VCaP (cell line): ENCODE measurements at regions not wholly inside any gene's neighbourhood (a gene's known extent, or its start where the extent isn't known, plus 50 kb on each side); places are given as distances from the start of the nearest gene placed in this dataset.

Experiments
- H3K27ac ChIP-seq: fragments of 450-650 bp; 2 replicates; pipeline ENCODE4 v1.5.1; 2017
- TF ChIP-seq, protein P1 (sequence below): fragments of 450-650 bp; conservative IDR thresholded peaks from 2 replicates; pipeline ENCODE4 v1.5.1; 2017; ENCODE audit warnings: mild to moderate bottlenecking, moderate library complexity

GRCh38 chr4:1516261-1516660 is 110.0 kb upstream of the NKX1-1 start:
- TF ChIP-seq, protein P1, sequence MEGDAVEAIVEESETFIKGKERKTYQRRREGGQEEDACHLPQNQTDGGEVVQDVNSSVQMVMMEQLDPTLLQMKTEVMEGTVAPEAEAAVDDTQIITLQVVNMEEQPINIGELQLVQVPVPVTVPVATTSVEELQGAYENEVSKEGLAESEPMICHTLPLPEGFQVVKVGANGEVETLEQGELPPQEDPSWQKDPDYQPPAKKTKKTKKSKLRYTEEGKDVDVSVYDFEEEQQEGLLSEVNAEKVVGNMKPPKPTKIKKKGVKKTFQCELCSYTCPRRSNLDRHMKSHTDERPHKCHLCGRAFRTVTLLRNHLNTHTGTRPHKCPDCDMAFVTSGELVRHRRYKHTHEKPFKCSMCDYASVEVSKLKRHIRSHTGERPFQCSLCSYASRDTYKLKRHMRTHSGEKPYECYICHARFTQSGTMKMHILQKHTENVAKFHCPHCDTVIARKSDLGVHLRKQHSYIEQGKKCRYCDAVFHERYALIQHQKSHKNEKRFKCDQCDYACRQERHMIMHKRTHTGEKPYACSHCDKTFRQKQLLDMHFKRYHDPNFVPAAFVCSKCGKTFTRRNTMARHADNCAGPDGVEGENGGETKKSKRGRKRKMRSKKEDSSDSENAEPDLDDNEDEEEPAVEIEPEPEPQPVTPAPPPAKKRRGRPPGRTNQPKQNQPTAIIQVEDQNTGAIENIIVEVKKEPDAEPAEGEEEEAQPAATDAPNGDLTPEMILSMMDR = no peak

GRCh38 chr4:1515763-1516162 is 109.5 kb upstream of the NKX1-1 start:
- H3K27ac ChIP-seq = no peak overlapping the region
- TF ChIP-seq, protein P1 = no peak

More at GRCh38 chr4:1516261-1516660, 110.0 kb upstream of the NKX1-1 start:
- no peak overlapping the region for H3K27ac ChIP-seq

GRCh38 chr4:1515156-1515555 is 108.9 kb upstream of the NKX1-1 start:
- TF ChIP-seq, protein P1 = no peak
- H3K27ac ChIP-seq = no peak overlapping the region

DNA sequence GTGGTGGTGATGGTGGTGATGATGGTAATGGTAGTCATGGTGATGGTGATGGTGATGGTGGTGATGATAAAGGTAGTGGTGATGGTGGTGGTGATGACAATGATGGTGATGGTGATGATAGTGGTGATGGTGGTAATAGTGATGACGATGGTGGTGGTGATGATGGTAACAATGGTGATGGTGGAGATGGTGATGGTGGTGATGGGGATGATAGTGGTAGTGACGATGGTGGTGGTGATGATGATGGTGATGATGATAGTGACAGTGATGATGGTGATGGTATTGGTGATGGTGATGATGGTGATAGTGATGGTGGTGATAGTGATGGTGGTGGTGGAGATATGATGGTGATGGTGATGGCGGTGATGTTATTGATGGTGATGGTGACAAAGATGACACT is 108.4 kb upstream of the NKX1-1 start:
- TF ChIP-seq, protein P1 = no peak
- no peak overlapping the region for H3K27ac ChIP-seq

- TF ChIP-seq, protein P1 = no peak
- no peak overlapping the region for H3K27ac ChIP-seq
Observed at GRCh38 chr4:1513936-1514483, 107.8 kb upstream of the NKX1-1 start.

- peak overlapping the region; percentile 22; the same call in 1 of the 2 replicates for H3K27ac ChIP-seq
- TF ChIP-seq, protein P1 = peak; percentile 91
Observed at GRCh38 chr4:1512738-1513660, 106.8 kb upstream of the NKX1-1 start.

DNA sequence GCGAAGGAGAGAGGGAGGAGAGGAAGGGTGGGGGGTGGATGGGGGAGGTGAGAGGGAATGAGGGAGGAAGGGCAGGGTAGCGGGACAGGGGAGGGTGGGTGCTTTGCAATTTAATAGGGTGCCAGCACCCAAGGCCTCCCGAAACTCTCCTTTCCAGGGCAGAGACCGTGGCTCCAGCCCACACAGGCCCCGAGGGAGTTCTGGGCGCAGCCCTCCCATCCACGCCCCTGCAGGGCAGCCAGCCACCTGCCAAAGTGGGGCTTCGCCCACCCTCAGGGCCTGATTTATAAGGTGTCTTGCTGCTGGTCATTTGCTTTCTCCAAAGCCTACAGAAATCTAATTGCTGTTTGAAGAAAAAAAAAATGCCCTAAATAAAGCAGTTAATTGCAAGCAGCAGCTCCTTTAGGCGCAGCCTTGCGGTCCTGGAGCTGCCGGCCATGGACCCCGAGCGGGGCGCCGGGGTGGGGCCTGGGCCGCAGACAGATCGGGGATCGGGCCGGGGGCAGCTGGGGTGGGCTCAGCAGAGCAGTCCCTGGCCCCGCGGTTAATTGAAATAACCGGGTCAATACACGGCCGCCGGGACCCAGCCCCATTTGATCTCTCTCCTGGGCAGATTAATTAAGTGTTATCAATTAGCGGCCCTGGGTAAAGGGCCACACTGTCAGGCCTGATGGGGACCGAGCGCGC is 106.0 kb upstream of the NKX1-1 start:
- TF ChIP-seq, protein P1 = no peak
- H3K27ac ChIP-seq = no peak overlapping the region
